Stomach (tissue), 8 donors: ENCODE measurements at regions not wholly inside any gene's neighbourhood (a gene's known extent, or its start where the extent isn't known, plus 50 kb on each side); places are given as distances from the start of the nearest gene placed in this dataset.

Experiments used
- DNase-seq, 2 donors: peaks; one replicate each; pipeline versions ENCODE4 v3.0.0 to v3.0.0-alpha.2; 2013 to 2019
- H3K27ac ChIP-seq, 5 donors: fragments of 200-600 bp in 4 of 5; sonication (generic) in 4 of 5; one replicate each; pipeline ENCODE4 v1.5.1; 2013 to 2019; ENCODE audit warnings: mild to moderate bottlenecking in 1 of 5, moderate library complexity in 1 of 5
- H3K27me3 ChIP-seq, 3 donors: fragments of 200-600 bp; sonication (generic); one replicate each; pipeline ENCODE4 v1.5.1; 2017 to 2019; ENCODE audit warnings: mixed run types in 1 of 3
- H3K36me3 ChIP-seq, 4 donors: fragments of 200-600 bp; sonication (generic); 1 replicate in 3 of 4; 2 replicates in 1 of 4; pipeline ENCODE4 v1.5.1; 2016 to 2019
- H3K4me1 ChIP-seq, 4 donors: fragments of 200-600 bp; sonication (generic); one replicate each; pipeline ENCODE4 v1.5.1; 2016 to 2019
- H3K4me3 ChIP-seq, 4 donors: fragments of 200-600 bp; sonication (generic) in 3 of 4; one replicate each; pipeline ENCODE4 v1.5.1; 2016 to 2019; ENCODE audit warnings: mild to moderate bottlenecking in 1 of 4
- H3K9me3 ChIP-seq, 4 donors: fragments of 200-600 bp; sonication (generic); one replicate each; pipeline ENCODE4 v1.5.1; 2016 to 2019
- CTCF ChIP-seq, 7 experiments: fragments of 450-650 bp in 4 of 7; fragments of 200-600 bp in 3 of 7; sonication (generic) in 3 of 7; IDR thresholded peaks; one replicate each; pipeline ENCODE4 v1.5.1; 2016 to 2019; ENCODE audit warnings: antibody characterized with exemption in 7 of 7, control low read depth in 2 of 7, mild to moderate bottlenecking in 1 of 7
- EP300 ChIP-seq: sonication (generic); formaldehyde crosslinking; IDR thresholded peaks from one replicate; pipeline ENCODE4 v1.6.1; 2017; ENCODE audit warnings: antibody characterized with exemption
- POLR2A ChIP-seq, 4 donors: fragments of 450-650 bp; IDR thresholded peaks; one replicate each; pipeline ENCODE4 v1.6.1; 2016; ENCODE audit warnings: antibody characterized with exemption in 4 of 4, control low read depth in 2 of 4, mild to moderate bottlenecking in 1 of 4, moderate library complexity in 1 of 4
- POLR2AphosphoS5 ChIP-seq, 3 donors: sonication (generic); formaldehyde crosslinking; IDR thresholded peaks; one replicate each; pipeline ENCODE4 v1.6.1; 2016; ENCODE audit warnings: antibody characterized with exemption in 3 of 3
- WGBS, 5 donors: extraction: QIAGEN DNeasy Blood & Tissue Kit in 3 of 5; methylation state at CpG; one replicate each; pipeline versions ENCODE4 v1.1.5 to v1.1.7; 2013 to 2018; 5-methylcytosine and 5-hydroxymethylcytosine counted together
- intact Hi-C: fragments of 100-400 bp; cut with DNase I; formaldehyde crosslinking; loops from one replicate; pipeline ENCODE4 v1.15.1; 2023; ENCODE audit warnings: low total_unique reads
- donor health status: healthy with polysubstance abuse.
- donor health status: Bipolar disorder and iron deficiency.
- donor health status: healthy.

DNA sequence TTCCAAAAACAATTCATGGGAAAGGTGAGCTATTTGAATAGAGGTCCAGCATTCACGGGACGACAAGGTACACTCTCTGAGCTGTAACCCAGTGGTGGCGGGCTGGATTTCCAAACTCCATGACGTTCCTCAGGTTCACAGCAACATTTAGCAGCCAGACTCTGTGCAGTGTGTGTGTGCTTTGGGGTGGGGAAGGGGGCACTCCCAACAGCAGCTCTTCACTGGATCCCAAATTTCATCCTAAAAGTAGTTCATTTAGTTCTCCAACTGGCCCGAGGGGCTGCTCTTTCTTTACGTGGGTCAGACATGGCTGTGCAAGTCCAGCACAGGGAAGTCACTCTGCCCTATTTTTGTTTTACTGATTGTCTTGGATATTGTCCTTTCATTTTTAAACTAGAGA lies 98.0 kb upstream of the IRX2 start:
- Histone ChIP-seq H3K4me3 (no peak overlapping the region), H3K4me1 (no peaks in the 10 kb centered on the region), H3K27ac (no peak overlapping the region), H3K27me3 (no peaks in the 10 kb centered on the region), H3K36me3 (no peaks in the 10 kb centered on the region), H3K9me3 (no peaks in the 10 kb centered on the region)
- DNase-seq, result no peak
- TF ChIP-seq POLR2A (IDR thresholded peaks at IDR 0.05), result no peak
- TF ChIP-seq CTCF (IDR thresholded peaks at IDR 0.05), result no peak
- no peak for TF ChIP-seq POLR2AphosphoS5 (IDR thresholded peaks at IDR 0.05)
- TF ChIP-seq EP300, result no peak
- intact Hi-C loops, result no loop called here
- WGBS, 5 donors, result 73 to 84% (median 78%) methylated on average over 6 of the region's 6 CpGs

- Histone ChIP-seq H3K4me3 (no peak overlapping the region), H3K4me1 (no peaks in the 10 kb centered on the region), H3K36me3 (no peaks in the 10 kb centered on the region), H3K27ac (no peak overlapping the region), H3K9me3 (no peaks in the 10 kb centered on the region), H3K27me3 (no peaks in the 10 kb centered on the region)
- intact Hi-C loops, result no loop called here
- no peak for TF ChIP-seq POLR2AphosphoS5 (IDR thresholded peaks at IDR 0.05)
- TF ChIP-seq CTCF (IDR thresholded peaks at IDR 0.05), result peak in 1 of 7 experiments; percentile 24
- 31 to 54% (median 40%) methylated on average over 11 of the region's 11 CpGs for WGBS, 5 donors
- DNase-seq, result peak in 1 of 2 donors; percentile 7
Measured at GRCh38 chr5:2848619-2849018, 97.1 kb upstream of the IRX2 start.

- Histone ChIP-seq H3K36me3 (no peaks in the 10 kb centered on the region), H3K27me3 (no peaks in the 10 kb centered on the region), H3K9me3 (no peaks in the 10 kb centered on the region), H3K4me3 (no peak overlapping the region), H3K4me1 (no peaks in the 10 kb centered on the region), H3K27ac (no peak overlapping the region)
- TF ChIP-seq POLR2AphosphoS5 (IDR thresholded peaks at IDR 0.05) (no peak), CTCF (IDR thresholded peaks at IDR 0.05) (no peak), EP300 (no peak), POLR2A (IDR thresholded peaks at IDR 0.05) (no peak)
- no peak for DNase-seq
- intact Hi-C loops, result no loop called here
- 83 to 92% (median 85%) methylated on average over 11 of the region's 11 CpGs for WGBS, 5 donors
Measured at GRCh38 chr5:2847608-2848007, 96.1 kb upstream of the IRX2 start.

DNA sequence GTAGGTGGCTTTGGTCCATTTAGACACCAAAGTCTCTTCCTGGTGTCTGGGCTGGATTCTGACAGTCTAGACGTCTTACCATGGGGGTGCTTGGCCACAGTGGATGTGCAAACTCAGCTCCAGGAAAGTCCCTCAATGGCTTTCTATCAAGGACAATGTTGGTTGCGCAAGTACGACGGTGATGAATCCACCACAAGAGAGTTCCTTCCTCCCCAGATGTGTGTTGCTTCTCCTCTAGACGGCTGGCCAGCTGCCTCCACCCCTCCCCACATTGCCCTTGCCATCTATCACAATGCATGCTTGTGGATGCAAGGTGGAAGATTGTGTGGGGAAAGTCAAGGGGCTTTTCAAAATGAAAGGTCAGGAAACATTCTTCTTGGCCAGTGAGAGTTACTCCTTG lies 89.7 kb upstream of the IRX2 start:
- Histone ChIP-seq H3K27ac (no peak overlapping the region), H3K36me3 (no peaks in the 10 kb centered on the region), H3K27me3 (no peaks in the 10 kb centered on the region), H3K9me3 (no peaks in the 10 kb centered on the region), H3K4me1 (no peaks in the 10 kb centered on the region), H3K4me3 (no peak overlapping the region)
- intact Hi-C loops, result no loop called here
- TF ChIP-seq POLR2AphosphoS5 (IDR thresholded peaks at IDR 0.05), result no peak
- no peak for TF ChIP-seq EP300
- no peak for TF ChIP-seq POLR2A (IDR thresholded peaks at IDR 0.05)
- no peak for TF ChIP-seq CTCF (IDR thresholded peaks at IDR 0.05)
- no peak for DNase-seq
- 69 to 82% (median 78%) methylated on average over 5 of the region's 5 CpGs for whole genome bisulfite sequencing, 5 donors
